OCI-LY7 (cell line): ENCODE measurements at regions not wholly inside any gene's neighbourhood (a gene's known extent, or its start where the extent isn't known, plus 50 kb on each side); places are given as distances from the start of the nearest gene placed in this dataset.
"Not testable (repeated sequence)": the region's sequence is repeated elsewhere in the genome, so short reads cannot be mapped to it uniquely, and the experiment has no call there.

Source experiments
- BruUV-seq: library from RNA; stranded (reverse); fragments of 400-500 nt; replicated peaks from 2 replicates; lab custom pipeline; 2021; lab: Mats Ljungman, UMichigan
- CTCF ChIA-PET: fragments of 300-600 bp; sonication (Branson Sonifier 250); formaldehyde crosslinking; loops from one replicate; lab custom pipeline; 2022; ENCODE audit warnings: antibody characterized with exemption; ENCODE audit not compliant: unreplicated experiment; lab: Charles Lee
- POLR2A ChIA-PET: fragments of 300-600 bp; sonication (Branson Sonifier 250); formaldehyde crosslinking; loops from one replicate; lab custom pipeline; 2022; ENCODE audit warnings: antibody characterized with exemption; lab: Charles Lee
- DNase-seq: peaks from one replicate; pipeline ENCODE4 v3.0.0-alpha.2; 2015; ENCODE audit warnings: low spot score
- H2AFZ ChIP-seq: fragments of 200-600 bp; sonication (generic), shearing (Covaris generic); 2 replicates; pipeline ENCODE4 v1.6.1; 2014; ENCODE audit warnings: mild to moderate bottlenecking, antibody characterized with exemption, low read length, moderate library complexity
- H3K27ac ChIP-seq: fragments of 200-600 bp; sonication (generic); 2 replicates; pipeline ENCODE4 v1.5.1; 2014; ENCODE audit warnings: mixed run types, low read depth, mild to moderate bottlenecking, moderate library complexity, low read length, inconsistent platforms; ENCODE audit not compliant: poor library complexity, severe bottlenecking
- H3K36me3 ChIP-seq: fragments of 200-600 bp; sonication (generic); 2 replicates; pipeline ENCODE4 v1.6.1; 2014; ENCODE audit warnings: mild to moderate bottlenecking, antibody characterized with exemption, low read length, moderate library complexity, mixed read lengths; ENCODE audit not compliant: insufficient read depth
- H3K4me1 ChIP-seq: fragments of 200-600 bp; sonication (generic); 2 replicates; pipeline ENCODE4 v1.5.1; 2014; ENCODE audit warnings: mild to moderate bottlenecking, low read length; ENCODE audit not compliant: insufficient read depth, poor library complexity, severe bottlenecking
- H3K4me2 ChIP-seq: fragments of 200-600 bp; sonication (generic); 2 replicates; pipeline ENCODE4 v1.6.1; 2014; ENCODE audit warnings: mild to moderate bottlenecking, low read length
- H3K4me3 ChIP-seq: fragments of 200-600 bp; sonication (generic); 2 replicates; pipeline ENCODE4 v1.5.1; 2014; ENCODE audit warnings: mild to moderate bottlenecking, low read depth, low read length; ENCODE audit not compliant: poor library complexity, severe bottlenecking
- H3K79me2 ChIP-seq: fragments of 200-600 bp; sonication (generic); 2 replicates; pipeline ENCODE4 v1.6.1; 2016; ENCODE audit warnings: low read depth, mild to moderate bottlenecking, low read length, moderate library complexity, mixed read lengths; ENCODE audit not compliant: insufficient read depth
- H3K9me2 ChIP-seq: fragments of 200-600 bp; sonication (generic); 2 replicates; pipeline ENCODE4 v1.6.1; 2016; ENCODE audit warnings: mild to moderate bottlenecking, low read length, mixed read lengths; ENCODE audit not compliant: insufficient read depth
- H3K9me3 ChIP-seq: fragments of 200-600 bp; sonication (generic); 2 replicates; pipeline ENCODE4 v1.6.1; 2014; ENCODE audit warnings: mild to moderate bottlenecking, mixed run types, low read length, mixed read lengths
- H4K20me1 ChIP-seq: fragments of 200-600 bp; sonication (generic); 2 replicates; pipeline ENCODE4 v1.6.1; 2014; ENCODE audit warnings: mild to moderate bottlenecking, antibody characterized with exemption, low read length, moderate library complexity, mixed read lengths; ENCODE audit not compliant: insufficient read depth
- CTCF ChIP-seq: fragments of 200-600 bp; sonication (generic); conservative IDR thresholded peaks from 2 replicates; pipeline ENCODE4 v1.5.1; 2014; ENCODE audit warnings: mild to moderate bottlenecking, antibody characterized with exemption, low read length, moderate library complexity, mixed read lengths
- EZH2phosphoT487 ChIP-seq: fragments of 200-600 bp; sonication (generic); IDR thresholded peaks from 2 replicates; pipeline ENCODE4 v1.6.1; 2018; ENCODE audit warnings: low read depth, borderline replicate concordance, mild to moderate bottlenecking, mixed run types, antibody characterized with exemption, low read length, moderate library complexity, mixed read lengths
- intact Hi-C: fragments of 100-400 bp; cut with micrococcal nuclease; formaldehyde crosslinking; loops from one replicate; pipeline ENCODE4 v1.10.0; 2022; ENCODE audit not compliant: unreplicated experiment

GRCh38 chr4:91851456-91851855, 452.3 kb upstream of the GRID2 start:
- no peaks in the 10 kb centered on the region for H3K9me2 ChIP-seq
- H3K4me2 ChIP-seq = no peak overlapping the region
- intact Hi-C loops = no loop called here
- no peaks in the 10 kb centered on the region for H3K79me2 ChIP-seq
- no TSS peak for BruUV-seq
- H3K9me3 ChIP-seq = no peaks in the 10 kb centered on the region
- DNase-seq = no peak
- H3K27ac ChIP-seq = no peak overlapping the region
- H3K4me3 ChIP-seq = no peak overlapping the region
- no peak overlapping the region for H2AFZ ChIP-seq
- POLR2A ChIA-PET = no interaction called here
- no peaks in the 10 kb centered on the region for H3K4me1 ChIP-seq
- no peaks in the 10 kb centered on the region for H3K36me3 ChIP-seq
- CTCF ChIA-PET = no interaction called here
- no peaks in the 10 kb centered on the region for H4K20me1 ChIP-seq
- TF ChIP-seq CTCF = no peak
- no peak for TF ChIP-seq EZH2phosphoT487

- no peaks in the 10 kb centered on the region for H3K79me2 ChIP-seq
- H3K27ac ChIP-seq = no peak overlapping the region
- ChIA-PET POLR2A (no interaction called here), CTCF (no interaction called here)
- no peaks in the 10 kb centered on the region for H3K9me3 ChIP-seq
- no peaks in the 10 kb centered on the region for H4K20me1 ChIP-seq
- no peaks in the 10 kb centered on the region for H3K36me3 ChIP-seq
- no peak overlapping the region for H3K4me2 ChIP-seq
- no peak overlapping the region for H2AFZ ChIP-seq
- no TSS peak for BruUV-seq
- H3K9me2 ChIP-seq = no peaks in the 10 kb centered on the region
- no peaks in the 10 kb centered on the region for H3K4me1 ChIP-seq
- intact Hi-C loops = no loop called here
- no peak for DNase-seq
- no peak overlapping the region for H3K4me3 ChIP-seq
- no peak for TF ChIP-seq EZH2phosphoT487
- TF ChIP-seq CTCF = no peak
Measured at GRCh38 chr4:91887926-91888325, 415.8 kb upstream of the GRID2 start.

DNA sequence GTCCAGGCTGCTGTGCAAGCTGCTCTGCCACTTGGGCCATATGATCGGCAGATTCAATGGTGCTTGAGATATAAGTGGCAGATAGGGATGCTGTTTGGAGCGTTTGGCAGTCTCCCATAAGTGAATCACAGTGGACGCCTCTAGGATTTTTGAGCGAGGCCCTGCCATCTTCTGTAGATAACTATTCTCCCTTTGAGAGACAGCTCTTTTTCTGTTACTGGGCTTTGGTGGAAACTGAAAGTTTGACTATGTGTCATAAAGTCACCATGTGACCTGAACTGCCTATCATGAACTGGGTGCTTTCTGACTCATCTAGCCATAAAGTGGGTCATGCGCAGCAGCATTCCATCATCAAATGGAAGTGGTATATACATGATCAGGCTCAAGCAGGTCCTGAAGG, 412.5 kb upstream of the GRID2 start:
- BruUV-seq, intact Hi-C loops, H3K4me3 ChIP-seq, H4K20me1 ChIP-seq, DNase-seq, CTCF ChIA-PET, H3K4me2 ChIP-seq, POLR2A ChIA-PET, H3K9me3 ChIP-seq, H3K9me2 ChIP-seq, H3K36me3 ChIP-seq, H3K79me2 ChIP-seq, H3K27ac ChIP-seq, H2AFZ ChIP-seq, H3K4me1 ChIP-seq: not testable (repeated sequence)
